SU-DHL-6 (cell line): ENCODE measurements at regions not wholly inside any gene's neighbourhood (a gene's known extent, or its start where the extent isn't known, plus 50 kb on each side); places are given as distances from the start of the nearest gene placed in this dataset.

Experiments used
- H2AFZ ChIP-seq: fragments of 200-600 bp; sonication (generic); 2 replicates; pipeline ENCODE4 v1.6.1; 2014; ENCODE audit warnings: low read depth, mild to moderate bottlenecking, moderate library complexity, mixed read lengths, antibody characterized with exemption, low read length; ENCODE audit not compliant: severe bottlenecking
- H3F3A ChIP-seq: fragments of 200-600 bp; shearing (Covaris generic); 2 replicates; pipeline ENCODE4 v1.6.0; 2016; ENCODE audit warnings: antibody characterized with exemption, mild to moderate bottlenecking; ENCODE audit not compliant: insufficient read depth
- H3K27ac ChIP-seq: fragments of 200-600 bp; sonication (generic); 2 replicates; pipeline ENCODE4 v1.5.1; 2016; ENCODE audit warnings: low read depth, mild to moderate bottlenecking, low read length, moderate library complexity, mixed read lengths
- H3K27me3 ChIP-seq: fragments of 200-600 bp; sonication (generic), shearing (Covaris generic); 2 replicates; pipeline ENCODE4 v1.6.0; 2014; ENCODE audit warnings: mild to moderate bottlenecking, low read length
- H3K36me3 ChIP-seq: fragments of 200-600 bp; sonication (generic); 2 replicates; pipeline ENCODE4 v1.6.1; 2014; ENCODE audit warnings: mild to moderate bottlenecking, low read length, mixed read lengths
- H3K4me2 ChIP-seq: fragments of 300-600, 200-600 bp; shearing (Covaris generic), sonication (generic); 2 replicates; pipeline ENCODE4 v1.6.0; 2014; ENCODE audit warnings: low read length, low read depth, mild to moderate bottlenecking; ENCODE audit not compliant: poor library complexity, severe bottlenecking
- H3K4me3 ChIP-seq: fragments of 200-600 bp; sonication (generic); 2 replicates; pipeline ENCODE4 v1.5.1; 2014; ENCODE audit warnings: antibody characterized with exemption, low read length, mild to moderate bottlenecking, mixed read lengths; ENCODE audit not compliant: insufficient read depth, poor library complexity, severe bottlenecking
- H3K79me2 ChIP-seq: fragments of 200-600 bp; sonication (generic); 2 replicates; pipeline ENCODE4 v1.6.1; 2014; ENCODE audit warnings: mild to moderate bottlenecking, low read length, moderate library complexity; ENCODE audit not compliant: insufficient read depth
- H3K9ac ChIP-seq: fragments of 200-600 bp; sonication (generic); 2 replicates; pipeline ENCODE4 v1.7.0; 2014; ENCODE audit warnings: mild to moderate bottlenecking, low read length
- H3K9me2 ChIP-seq: fragments of 200-600 bp; sonication (generic); replicated peaks from 2 replicates; pipeline ENCODE4 v1.6.1; 2014; ENCODE audit warnings: low read length; ENCODE audit not compliant: insufficient read depth
- H3K9me3 ChIP-seq: fragments of 200-600 bp; sonication (generic); 2 replicates; pipeline ENCODE4 v1.6.1; 2014; ENCODE audit warnings: low read length, mixed read lengths; ENCODE audit not compliant: insufficient read depth
- H4K20me1 ChIP-seq: fragments of 200-600 bp; sonication (generic); 2 replicates; pipeline ENCODE4 v1.6.1; 2014; ENCODE audit warnings: low read depth, mild to moderate bottlenecking, antibody characterized with exemption, low read length, moderate library complexity, mixed read lengths
- CTCF ChIP-seq: fragments of 200-600 bp; sonication (generic); IDR thresholded peaks from one replicate; pipeline ENCODE4 v1.5.1; 2017; ENCODE audit warnings: antibody characterized with exemption, mild to moderate bottlenecking, low read length, moderate library complexity; ENCODE audit not compliant: insufficient read depth, poor library complexity, severe bottlenecking
- EZH2phosphoT487 ChIP-seq: fragments of 200-600 bp; sonication (generic), shearing (Covaris generic); conservative IDR thresholded peaks from 2 replicates; pipeline ENCODE4 v1.6.1; 2018; ENCODE audit warnings: mild to moderate bottlenecking, antibody characterized with exemption, low read length, moderate library complexity, mixed read lengths

- H3K4me2 ChIP-seq = no peak overlapping the region
- no peak overlapping the region for H3K4me3 ChIP-seq
- no peaks in the 10 kb centered on the region for H3K9me2 ChIP-seq
- no peaks in the 10 kb centered on the region for H3F3A ChIP-seq
- H4K20me1 ChIP-seq = no peaks in the 10 kb centered on the region
- no peaks in the 10 kb centered on the region for H3K27me3 ChIP-seq
- no peak overlapping the region for H3K9ac ChIP-seq
- H3K36me3 ChIP-seq = no peaks in the 10 kb centered on the region
- TF ChIP-seq CTCF (no peak), EZH2phosphoT487 (no peak)
- no peak overlapping the region for H2AFZ ChIP-seq
- H3K79me2 ChIP-seq = no peaks in the 10 kb centered on the region
- H3K27ac ChIP-seq = no peak overlapping the region
- no peaks in the 10 kb centered on the region for H3K9me3 ChIP-seq
Measured at GRCh38 chr6:113694278-113695077, 162.7 kb upstream of the MARCKS start.

GRCh38 chr6:113695516-113695915, 161.6 kb upstream of the MARCKS start:
- Histone ChIP-seq H3K9me3 (no peaks in the 10 kb centered on the region), H3K79me2 (no peaks in the 10 kb centered on the region), H2AFZ (no peak overlapping the region), H3F3A (no peaks in the 10 kb centered on the region), H3K4me3 (no peak overlapping the region), H3K27me3 (no peaks in the 10 kb centered on the region), H4K20me1 (no peaks in the 10 kb centered on the region), H3K9ac (no peak overlapping the region), H3K4me2 (no peak overlapping the region), H3K9me2 (no peaks in the 10 kb centered on the region), H3K27ac (no peak overlapping the region), H3K36me3 (no peaks in the 10 kb centered on the region)
- TF ChIP-seq EZH2phosphoT487 (no peak), CTCF (no peak)

- Histone ChIP-seq H3K36me3 (no peaks in the 10 kb centered on the region), H3K9ac (no peak overlapping the region), H3K4me3 (no peak overlapping the region), H2AFZ (no peak overlapping the region), H3K9me3 (no peaks in the 10 kb centered on the region), H3K79me2 (no peaks in the 10 kb centered on the region), H3K27ac (no peak overlapping the region), H3K27me3 (no peaks in the 10 kb centered on the region), H3K9me2 (no peaks in the 10 kb centered on the region), H3K4me2 (no peak overlapping the region), H4K20me1 (no peaks in the 10 kb centered on the region), H3F3A (no peaks in the 10 kb centered on the region)
- TF ChIP-seq CTCF (no peak), EZH2phosphoT487 (no peak)
Measured at GRCh38 chr6:113696960-113697359, 160.2 kb upstream of the MARCKS start.
